ENCODE measurements at regions not wholly inside any gene's neighbourhood (a gene's known extent, or its start where the extent isn't known, plus 50 kb on each side); places are given as distances from the start of the nearest gene placed in this dataset.

DNA sequence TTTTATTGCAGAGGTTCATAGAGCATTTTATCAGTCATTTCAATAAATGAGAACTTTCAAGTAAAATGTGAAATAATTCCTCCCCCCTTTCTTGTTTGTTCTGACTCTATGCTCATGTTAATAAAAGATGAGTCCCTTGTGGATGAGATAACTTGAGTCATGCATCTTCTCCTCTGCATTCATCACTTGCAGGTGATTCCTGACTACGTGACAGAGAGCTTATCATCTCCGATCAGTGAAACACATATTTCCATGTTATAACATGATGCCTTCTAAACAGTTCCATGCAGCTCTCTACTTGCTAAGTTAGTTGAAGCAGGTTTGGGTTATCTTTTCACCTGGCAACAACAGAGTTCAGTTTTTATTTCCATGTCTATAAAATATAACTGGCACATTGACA lies 160.1 kb upstream of the ANKRD50 start:
- CTCF ChIA-PET = interaction anchor here (0.6 kb wide), 1 partner anchor 276 kb away, joined by 3 read pairs; no protein-coding TSS in a partner anchor
- H3K27ac ChIP-seq (ENCODE audit: low read depth, low read length) = no peak overlapping the region
- POLR2A ChIA-PET = no interaction called here

DNA sequence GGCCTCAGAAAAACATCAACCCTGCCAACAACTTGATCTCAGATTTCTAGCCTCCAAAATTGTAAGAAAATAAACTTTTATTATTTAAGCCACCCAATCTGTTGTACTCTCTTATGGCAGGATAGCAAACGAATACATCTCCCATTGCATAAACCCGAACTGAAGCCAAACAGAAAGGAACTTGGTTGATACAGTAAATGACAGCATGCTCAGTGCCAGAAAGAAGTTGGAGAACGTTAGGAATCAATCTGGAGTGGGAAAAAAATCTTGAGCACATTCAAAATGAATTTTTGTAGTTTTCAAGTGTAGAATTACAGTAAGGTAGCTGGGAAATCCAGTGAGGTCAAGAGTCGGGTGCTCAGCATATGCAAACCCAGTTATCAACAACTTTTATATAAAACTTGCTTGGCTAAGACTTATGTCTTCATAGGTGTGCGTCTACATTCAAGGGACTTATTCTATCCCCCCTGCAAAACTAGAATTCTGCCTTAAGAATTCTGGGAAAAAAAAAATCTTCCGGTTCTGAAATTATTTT lies 157.5 kb upstream of the ANKRD50 start:
- POLR2A ChIA-PET = no interaction called here
- H3K4me3 ChIP-seq (ENCODE audit: low read depth, low read length) = no peak overlapping the region
- DNase-seq (ENCODE audit: low read depth, low spot score) = no peak
- no peaks in the 10 kb centered on the region for H3K27me3 ChIP-seq (ENCODE audit: control insufficient read depth, insufficient read depth, low read length)
- no peak overlapping the region for H3K27ac ChIP-seq (ENCODE audit: low read depth, low read length)
- H3K9me3 ChIP-seq (ENCODE audit: control insufficient read depth, insufficient read depth, low read length) = no peaks in the 10 kb centered on the region
- TF ChIP-seq, protein P1, sequence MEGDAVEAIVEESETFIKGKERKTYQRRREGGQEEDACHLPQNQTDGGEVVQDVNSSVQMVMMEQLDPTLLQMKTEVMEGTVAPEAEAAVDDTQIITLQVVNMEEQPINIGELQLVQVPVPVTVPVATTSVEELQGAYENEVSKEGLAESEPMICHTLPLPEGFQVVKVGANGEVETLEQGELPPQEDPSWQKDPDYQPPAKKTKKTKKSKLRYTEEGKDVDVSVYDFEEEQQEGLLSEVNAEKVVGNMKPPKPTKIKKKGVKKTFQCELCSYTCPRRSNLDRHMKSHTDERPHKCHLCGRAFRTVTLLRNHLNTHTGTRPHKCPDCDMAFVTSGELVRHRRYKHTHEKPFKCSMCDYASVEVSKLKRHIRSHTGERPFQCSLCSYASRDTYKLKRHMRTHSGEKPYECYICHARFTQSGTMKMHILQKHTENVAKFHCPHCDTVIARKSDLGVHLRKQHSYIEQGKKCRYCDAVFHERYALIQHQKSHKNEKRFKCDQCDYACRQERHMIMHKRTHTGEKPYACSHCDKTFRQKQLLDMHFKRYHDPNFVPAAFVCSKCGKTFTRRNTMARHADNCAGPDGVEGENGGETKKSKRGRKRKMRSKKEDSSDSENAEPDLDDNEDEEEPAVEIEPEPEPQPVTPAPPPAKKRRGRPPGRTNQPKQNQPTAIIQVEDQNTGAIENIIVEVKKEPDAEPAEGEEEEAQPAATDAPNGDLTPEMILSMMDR (IDR thresholded peaks at IDR 0.05; ENCODE audit: low read depth, low read length) = no peak
- CTCF ChIA-PET = no interaction called here

More for the DNA sequence above, 160.1 kb upstream of the ANKRD50 start:
- no peaks in the 10 kb centered on the region for H3K27me3 ChIP-seq (ENCODE audit: control insufficient read depth, insufficient read depth, low read length)
- H3K9me3 ChIP-seq (ENCODE audit: control insufficient read depth, insufficient read depth, low read length) = peaks cover 9% of the 10 kb centered on the region; the same call in 1 of the 2 replicates
- no peak overlapping the region for H3K4me3 ChIP-seq (ENCODE audit: low read depth, low read length)
- TF ChIP-seq, protein P1 (IDR thresholded peaks at IDR 0.05; ENCODE audit: low read depth, low read length) = no peak
- no peak for DNase-seq (ENCODE audit: low read depth, low spot score)

DNA sequence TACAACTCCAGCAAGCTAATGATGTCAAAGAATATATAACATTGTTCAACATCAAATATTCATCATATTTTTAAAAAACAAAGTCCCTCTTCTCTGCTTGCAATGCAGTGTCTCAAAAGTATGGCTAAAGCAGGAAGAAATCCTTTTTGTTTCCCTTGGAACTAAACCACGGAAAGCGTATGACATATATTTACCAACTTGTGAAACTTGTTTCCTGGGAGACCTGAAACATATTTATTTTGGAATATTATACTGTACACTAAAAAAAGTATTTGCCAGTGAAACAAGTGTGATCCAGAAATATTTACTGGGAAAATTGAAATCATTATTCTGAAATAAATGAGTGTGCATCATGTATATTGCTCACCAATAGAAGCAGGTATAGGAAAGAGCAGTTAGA lies 156.0 kb upstream of the ANKRD50 start:
- DNase-seq (ENCODE audit: low read depth, low spot score) = no peak
- CTCF ChIA-PET = no interaction called here
- no peak overlapping the region for H3K27ac ChIP-seq (ENCODE audit: low read depth, low read length)
- H3K4me3 ChIP-seq (ENCODE audit: low read depth, low read length) = no peak overlapping the region
- H3K27me3 ChIP-seq (ENCODE audit: control insufficient read depth, insufficient read depth, low read length) = no peaks in the 10 kb centered on the region
- TF ChIP-seq, protein P1 (IDR thresholded peaks at IDR 0.05; ENCODE audit: low read depth, low read length) = no peak
- no peaks in the 10 kb centered on the region for H3K9me3 ChIP-seq (ENCODE audit: control insufficient read depth, insufficient read depth, low read length)
- POLR2A ChIA-PET = no interaction called here

DNA sequence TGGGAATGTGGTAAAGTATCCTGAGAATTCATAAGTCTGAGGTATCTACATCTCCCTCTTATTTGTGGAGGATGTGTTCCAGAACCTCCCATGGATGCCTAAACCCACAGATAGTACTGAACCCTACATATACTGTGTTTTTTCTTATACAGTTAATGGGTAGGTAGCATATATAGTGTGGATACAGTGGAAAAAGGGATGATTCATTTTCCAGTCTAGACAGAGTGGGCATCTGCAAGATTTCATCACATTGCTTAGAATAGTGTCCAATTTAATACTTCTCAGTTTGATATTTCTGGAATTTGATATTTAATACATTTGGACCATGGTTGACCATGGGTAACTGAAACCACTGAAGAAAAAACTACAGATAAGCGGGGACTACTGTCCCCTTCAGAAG lies 155.0 kb upstream of the ANKRD50 start:
- TF ChIP-seq, protein P1 (IDR thresholded peaks at IDR 0.05; ENCODE audit: low read depth, low read length) = no peak
- H3K27ac ChIP-seq (ENCODE audit: low read depth, low read length) = no peak overlapping the region
- CTCF ChIA-PET = no interaction called here
- H3K4me3 ChIP-seq (ENCODE audit: low read depth, low read length) = no peak overlapping the region
- no peaks in the 10 kb centered on the region for H3K9me3 ChIP-seq (ENCODE audit: control insufficient read depth, insufficient read depth, low read length)
- no peak for DNase-seq (ENCODE audit: low read depth, low spot score)
- POLR2A ChIA-PET = no interaction called here
- no peaks in the 10 kb centered on the region for H3K27me3 ChIP-seq (ENCODE audit: control insufficient read depth, insufficient read depth, low read length)

DNA sequence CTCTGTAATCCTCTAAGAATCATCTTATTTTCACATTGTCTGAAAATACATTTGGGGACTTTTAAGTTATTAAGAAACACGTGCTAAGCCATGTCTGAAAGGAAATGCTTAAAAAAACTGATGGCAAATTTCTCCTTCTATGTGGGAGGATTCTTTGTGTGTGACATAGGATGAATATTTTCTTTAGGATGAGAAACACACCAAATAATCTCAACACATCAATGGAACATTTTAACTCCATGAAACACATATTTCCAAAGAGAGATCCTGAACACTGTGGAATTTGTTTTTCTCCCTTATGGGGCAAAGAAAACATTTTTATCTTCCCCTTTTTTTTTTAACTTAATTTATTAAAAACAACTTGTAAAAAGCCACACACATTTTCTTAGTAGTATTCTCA lies 153.8 kb upstream of the ANKRD50 start:
- POLR2A ChIA-PET = no interaction called here
- CTCF ChIA-PET = no interaction called here
- TF ChIP-seq, protein P1 (IDR thresholded peaks at IDR 0.05; ENCODE audit: low read depth, low read length) = no peak
- H3K9me3 ChIP-seq (ENCODE audit: control insufficient read depth, insufficient read depth, low read length) = no peaks in the 10 kb centered on the region
- DNase-seq (ENCODE audit: low read depth, low spot score) = no peak
- H3K27ac ChIP-seq (ENCODE audit: low read depth, low read length) = no peak overlapping the region
- H3K4me3 ChIP-seq (ENCODE audit: low read depth, low read length) = no peak overlapping the region
- H3K27me3 ChIP-seq (ENCODE audit: control insufficient read depth, insufficient read depth, low read length) = no peaks in the 10 kb centered on the region
